Right atrium auricular region (tissue), 2 donors: ENCODE measurements at regions not wholly inside any gene's neighbourhood (a gene's known extent, or its start where the extent isn't known, plus 50 kb on each side); places are given as distances from the start of the nearest gene placed in this dataset.

ENCODE experiments used
- DNase-seq: peaks from one replicate; pipeline ENCODE4 v3.0.0-alpha.2; 2019; ENCODE audit warnings: low spot score
- H3K27ac ChIP-seq, 2 donors: fragments of 200-600 bp; sonication (generic); 1 replicate in 1 of 2; 2 replicates in 1 of 2; pipeline ENCODE4 v1.5.1; 2016 to 2019
- H3K27me3 ChIP-seq, 2 donors: fragments of 200-600 bp; sonication (generic); one replicate each; pipeline versions ENCODE4 v1.5.1 to v1.6.0; 2017 to 2019
- H3K36me3 ChIP-seq: fragments of 200-600 bp; sonication (generic); one replicate; pipeline ENCODE4 v1.5.1; 2016
- H3K4me1 ChIP-seq, 2 donors: fragments of 200-600 bp; sonication (generic); one replicate each; pipeline versions ENCODE4 v1.5.1 to v1.6.0; 2017 to 2019
- H3K4me3 ChIP-seq, 2 donors: fragments of 200-600 bp; sonication (generic); 1 replicate in 1 of 2; 2 replicates in 1 of 2; pipeline ENCODE4 v1.5.1; 2017 to 2019; ENCODE audit warnings: mild to moderate bottlenecking in 1 of 2, moderate library complexity in 1 of 2
- H3K9me3 ChIP-seq, 2 donors: fragments of 200-600 bp; sonication (generic); one replicate each; pipeline ENCODE4 v1.5.1; 2019
- TF ChIP-seq, protein P1 (sequence below), 2 donors: fragments of 200-600 bp; sonication (generic); IDR thresholded peaks; one replicate each; pipeline ENCODE4 v1.5.1; 2019; ENCODE audit warnings: antibody characterized with exemption in 2 of 2

DNA sequence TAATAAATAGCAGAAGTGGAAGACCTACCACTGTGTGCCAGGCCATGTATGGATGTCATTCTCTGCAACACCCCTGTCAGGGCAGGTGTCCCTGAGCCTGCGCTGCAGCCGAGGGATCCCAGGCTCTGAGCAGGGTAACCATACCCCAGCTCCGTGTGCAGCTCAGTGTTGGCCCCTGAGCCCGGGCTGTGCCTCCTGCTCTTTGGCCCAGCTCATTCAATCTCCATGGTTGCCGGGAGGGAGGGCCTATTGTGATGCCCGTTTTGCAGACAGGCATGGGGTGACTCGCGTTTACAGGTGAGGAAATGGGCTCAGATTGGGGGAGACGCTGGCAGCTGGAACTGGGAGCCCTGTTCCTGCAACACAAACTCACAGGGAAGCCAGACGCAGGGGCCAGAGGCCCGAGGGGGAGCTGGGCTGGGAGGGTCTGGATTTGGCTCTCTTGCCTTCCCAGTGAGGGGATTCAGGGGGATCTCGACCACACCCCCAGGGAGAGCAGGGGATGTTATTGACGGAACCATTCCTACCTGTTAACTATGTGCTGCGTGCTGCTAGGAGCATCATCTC lies 190.5 kb downstream of the IRF8 start:
- DNase-seq = no peak
- Histone ChIP-seq H3K27ac (no peak overlapping the region), H3K4me3 (no peak overlapping the region), H3K4me1 (no peaks in the 10 kb centered on the region), H3K9me3 (no peaks in the 10 kb centered on the region), H3K36me3 (no peaks in the 10 kb centered on the region), H3K27me3 (no peaks in the 10 kb centered on the region)
- TF ChIP-seq, protein P1, sequence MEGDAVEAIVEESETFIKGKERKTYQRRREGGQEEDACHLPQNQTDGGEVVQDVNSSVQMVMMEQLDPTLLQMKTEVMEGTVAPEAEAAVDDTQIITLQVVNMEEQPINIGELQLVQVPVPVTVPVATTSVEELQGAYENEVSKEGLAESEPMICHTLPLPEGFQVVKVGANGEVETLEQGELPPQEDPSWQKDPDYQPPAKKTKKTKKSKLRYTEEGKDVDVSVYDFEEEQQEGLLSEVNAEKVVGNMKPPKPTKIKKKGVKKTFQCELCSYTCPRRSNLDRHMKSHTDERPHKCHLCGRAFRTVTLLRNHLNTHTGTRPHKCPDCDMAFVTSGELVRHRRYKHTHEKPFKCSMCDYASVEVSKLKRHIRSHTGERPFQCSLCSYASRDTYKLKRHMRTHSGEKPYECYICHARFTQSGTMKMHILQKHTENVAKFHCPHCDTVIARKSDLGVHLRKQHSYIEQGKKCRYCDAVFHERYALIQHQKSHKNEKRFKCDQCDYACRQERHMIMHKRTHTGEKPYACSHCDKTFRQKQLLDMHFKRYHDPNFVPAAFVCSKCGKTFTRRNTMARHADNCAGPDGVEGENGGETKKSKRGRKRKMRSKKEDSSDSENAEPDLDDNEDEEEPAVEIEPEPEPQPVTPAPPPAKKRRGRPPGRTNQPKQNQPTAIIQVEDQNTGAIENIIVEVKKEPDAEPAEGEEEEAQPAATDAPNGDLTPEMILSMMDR (IDR thresholded peaks at IDR 0.05) = no peak

DNA sequence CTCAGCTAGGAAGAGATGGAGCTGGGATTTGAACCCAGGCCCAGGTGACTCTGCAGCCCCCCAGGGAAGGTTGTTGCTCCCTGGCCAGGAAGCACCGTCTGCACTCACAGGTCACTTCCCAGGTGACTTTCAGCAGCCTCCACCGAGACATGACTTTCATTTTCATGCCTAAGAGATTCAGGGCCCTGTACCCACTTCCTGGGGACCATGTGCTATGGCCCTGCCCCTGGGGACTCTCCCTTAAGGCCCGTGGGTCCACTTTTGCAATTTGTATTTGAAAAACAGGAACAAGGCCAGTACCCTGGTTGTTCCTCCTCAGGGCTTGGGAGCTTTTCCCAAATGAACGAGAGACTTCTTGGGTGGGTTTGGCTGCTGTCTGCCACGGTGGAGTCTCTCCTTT lies 191.0 kb downstream of the IRF8 start:
- H3K27me3 ChIP-seq = no peaks in the 10 kb centered on the region
- TF ChIP-seq, protein P1 (IDR thresholded peaks at IDR 0.05) = no peak
- H3K36me3 ChIP-seq = no peaks in the 10 kb centered on the region
- H3K4me3 ChIP-seq = no peak overlapping the region
- DNase-seq = no peak
- H3K9me3 ChIP-seq = no peaks in the 10 kb centered on the region
- H3K4me1 ChIP-seq = no peaks in the 10 kb centered on the region
- H3K27ac ChIP-seq = no peak overlapping the region

DNA sequence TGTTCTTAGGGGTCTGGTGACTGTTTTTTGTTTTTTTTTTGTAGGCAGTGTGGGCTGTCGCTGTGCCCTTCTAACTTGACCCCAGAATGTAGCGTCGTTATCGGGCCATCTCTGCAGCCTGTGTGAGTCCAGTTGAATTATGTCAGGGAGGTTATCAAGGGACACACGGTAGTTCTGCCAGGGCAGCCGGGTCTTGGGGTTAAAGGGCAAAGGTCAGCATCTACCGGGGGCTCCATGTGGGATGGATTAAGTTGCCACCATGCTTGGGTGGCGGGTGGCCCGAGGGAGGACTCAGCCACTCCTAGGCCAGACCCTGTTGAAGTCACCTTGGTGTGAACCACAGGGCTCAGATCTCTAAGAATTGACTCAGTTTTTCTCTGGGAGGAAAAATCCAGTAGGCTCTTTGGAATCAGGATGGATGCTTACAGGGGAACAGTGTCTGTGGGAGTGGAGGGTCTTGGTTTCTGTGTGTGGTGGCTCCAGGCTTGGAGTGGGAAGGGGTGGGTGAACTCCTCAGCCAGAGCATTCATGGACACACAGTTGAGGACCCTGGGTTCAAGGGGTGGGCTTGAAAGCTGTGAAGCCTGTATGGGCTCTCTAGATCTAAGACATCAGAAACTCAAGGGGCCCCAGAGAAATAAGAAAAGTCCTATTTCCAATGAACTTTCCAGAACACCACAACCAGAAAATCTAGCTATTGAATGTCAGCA lies 191.7 kb downstream of the IRF8 start:
- Histone ChIP-seq H3K4me1 (no peaks in the 10 kb centered on the region), H3K36me3 (no peaks in the 10 kb centered on the region), H3K4me3 (no peak overlapping the region), H3K9me3 (no peaks in the 10 kb centered on the region), H3K27me3 (no peaks in the 10 kb centered on the region), H3K27ac (no peak overlapping the region)
- DNase-seq = no peak
- TF ChIP-seq, protein P1 (IDR thresholded peaks at IDR 0.05) = no peak

DNA sequence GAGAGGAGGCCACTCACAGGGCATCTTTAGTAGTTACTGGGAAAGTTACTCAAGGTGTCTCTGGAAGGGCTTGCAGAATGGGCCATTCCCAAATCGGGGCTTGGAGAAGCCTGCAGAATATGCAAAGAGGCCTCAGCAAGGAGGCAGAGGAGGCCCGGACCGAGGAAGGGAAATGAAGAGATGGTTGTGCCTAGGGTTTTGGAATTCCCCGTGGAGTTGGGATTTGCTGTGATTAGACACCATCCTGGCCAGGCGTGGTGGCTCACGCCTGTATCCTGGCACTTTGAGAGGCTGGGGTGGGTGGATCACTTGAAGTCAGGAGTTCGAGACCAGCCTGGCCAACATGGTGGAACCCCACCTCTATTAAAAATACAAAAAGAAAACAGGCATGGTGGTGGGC lies 193.0 kb downstream of the IRF8 start:
- DNase-seq = no peak
- no peak overlapping the region for H3K27ac ChIP-seq
- TF ChIP-seq, protein P1 (IDR thresholded peaks at IDR 0.05) = no peak
- no peaks in the 10 kb centered on the region for H3K4me1 ChIP-seq
- no peak overlapping the region for H3K4me3 ChIP-seq
- no peaks in the 10 kb centered on the region for H3K9me3 ChIP-seq
- no peaks in the 10 kb centered on the region for H3K36me3 ChIP-seq
- no peaks in the 10 kb centered on the region for H3K27me3 ChIP-seq

DNA sequence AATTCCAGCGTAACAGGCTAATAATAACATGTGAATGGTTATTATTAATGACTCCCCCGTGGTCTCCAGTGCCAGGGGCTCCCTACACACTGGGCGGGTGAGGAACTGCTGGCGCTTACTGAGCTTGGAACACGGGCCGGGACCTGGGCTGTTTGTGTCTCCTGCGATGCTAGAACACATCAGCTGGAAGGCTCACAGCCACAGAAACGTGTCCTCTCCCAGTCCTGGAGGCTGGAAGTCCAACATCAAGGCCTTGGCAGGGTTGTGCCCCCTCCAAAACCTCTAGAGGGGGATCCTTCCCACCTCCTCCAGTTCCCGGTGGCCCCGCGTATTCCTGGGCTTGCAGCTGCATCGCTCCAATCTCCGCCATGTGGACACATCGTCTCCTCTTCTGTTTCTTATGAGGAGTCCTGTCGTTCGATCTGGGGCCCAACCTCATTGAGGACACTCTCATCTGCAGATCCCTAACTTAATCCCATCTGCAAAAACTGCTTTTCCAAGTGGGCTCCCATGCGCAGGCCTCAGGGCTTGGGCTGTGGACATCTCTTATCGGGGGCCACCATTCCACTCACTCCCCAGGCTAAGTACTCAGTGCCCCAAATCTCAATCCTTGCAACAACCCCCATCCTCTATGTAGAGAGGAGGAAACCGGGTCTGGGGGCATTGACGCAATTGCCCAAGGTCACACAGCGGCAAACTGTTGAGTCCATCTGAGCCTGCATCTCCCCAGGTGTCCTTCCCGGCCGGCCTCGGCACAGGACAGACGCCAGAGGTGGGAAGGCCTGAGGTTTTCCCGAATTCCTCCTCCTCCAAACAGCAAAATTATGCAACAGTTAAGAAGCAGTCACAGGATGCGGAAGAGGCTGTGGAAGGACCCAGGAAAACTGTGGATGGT lies 193.9 kb downstream of the IRF8 start:
- Histone ChIP-seq H3K27me3 (no peaks in the 10 kb centered on the region), H3K36me3 (no peaks in the 10 kb centered on the region), H3K4me1 (no peaks in the 10 kb centered on the region), H3K4me3 (no peak overlapping the region), H3K9me3 (no peaks in the 10 kb centered on the region), H3K27ac (no peak overlapping the region)
- TF ChIP-seq, protein P1 (IDR thresholded peaks at IDR 0.05) = no peak
- DNase-seq = no peak
